GM23248 (cell line): ENCODE measurements at regions not wholly inside any gene's neighbourhood (a gene's known extent, or its start where the extent isn't known, plus 50 kb on each side); places are given as distances from the start of the nearest gene placed in this dataset.

ENCODE experiments used
- EZH2 ChIP-seq: fragments of 200-600 bp; sonication (generic); IDR thresholded peaks from 2 replicates; pipeline ENCODE4 v1.6.1; 2018; ENCODE audit warnings: antibody characterized with exemption, mild to moderate bottlenecking; ENCODE audit not compliant: insufficient read depth, poor library complexity, severe bottlenecking
- EZH2phosphoT487 ChIP-seq: fragments of 200-600 bp; sonication (generic); IDR thresholded peaks from 2 replicates; pipeline ENCODE4 v1.6.1; 2018; ENCODE audit warnings: antibody characterized with exemption, moderate library complexity, mild to moderate bottlenecking, low read depth; ENCODE audit not compliant: insufficient read depth

GRCh38 chr1:190599670-190600069 is 122.0 kb upstream of the BRINP3 start:
- no peak for TF ChIP-seq EZH2phosphoT487
- no peak for TF ChIP-seq EZH2
